ENCODE measurements at regions not wholly inside any gene's neighbourhood (a gene's known extent, or its start where the extent isn't known, plus 50 kb on each side); places are given as distances from the start of the nearest gene placed in this dataset.

GRCh38 chr12:22994316-22994675 is 369.3 kb downstream of the ETNK1 start:
- no peak overlapping the region for H3K27ac ChIP-seq (ENCODE audit: control insufficient read depth, insufficient read depth, low read length)
- H3K36me3 ChIP-seq (ENCODE audit: control insufficient read depth in 2 of 2, extremely low read depth in 1 of 2, insufficient read depth in 2 of 2, low read length in 2 of 2) = no peaks in the 10 kb centered on the region
- no peak overlapping the region for H3K9ac ChIP-seq (ENCODE audit: control insufficient read depth, extremely low read depth, insufficient read depth, low read length)
- H3K4me1 ChIP-seq (ENCODE audit: control insufficient read depth, extremely low read depth, insufficient read depth, low read length) = peaks cover 15% of the 10 kb centered on the region
- peaks cover 13% of the 10 kb centered on the region for H3K27me3 ChIP-seq (ENCODE audit: control insufficient read depth, extremely low read depth, insufficient read depth, low read length)
- H3K4me3 ChIP-seq (ENCODE audit: control insufficient read depth in 2 of 3, extremely low read depth in 1 of 3, insufficient read depth in 2 of 3, low read depth in 1 of 3, low read length in 3 of 3) = no peak overlapping the region
- no peak overlapping the region for H3K4me2 ChIP-seq (ENCODE audit: control insufficient read depth, extremely low read depth, insufficient read depth, low read depth, low read length)
- dilution Hi-C loops (cut with MboI; ENCODE audit: extremely low pct_ligation_motif_present, low sequenced_read_pairs) = no loop called here
- H2AFZ ChIP-seq (ENCODE audit: control insufficient read depth, low read length) = no peak overlapping the region
- DNase-seq (ENCODE audit: low read depth, low spot score) (no peak), FAIRE-seq (no peak)
- H3K79me2 ChIP-seq (ENCODE audit: control insufficient read depth, insufficient read depth, low read length) = no peaks in the 10 kb centered on the region
- no peak for TF ChIP-seq EZH2 (IDR thresholded peaks at IDR 0.05; ENCODE audit: low read length)
- TF ChIP-seq CTCF (optimal IDR thresholded peaks at IDR 0.05 in 1 of 3, IDR thresholded peaks at IDR 0.05 in 1 of 3, conservative IDR thresholded peaks at IDR 0.05 in 1 of 3; ENCODE audit: extremely low read depth in 1 of 3, insufficient read depth in 2 of 3, low read length in 3 of 3) = no peak
- no peaks in the 10 kb centered on the region for H4K20me1 ChIP-seq (ENCODE audit: control insufficient read depth, extremely low read depth, insufficient read depth, low read length)
- H3K9me1 ChIP-seq (ENCODE audit: control insufficient read depth, extremely low read depth, insufficient read depth, low read length) = peaks cover 2% of the 10 kb centered on the region
- H3K9me3 ChIP-seq (ENCODE audit: control insufficient read depth, low read depth, low read length) = no peaks in the 10 kb centered on the region

- Histone ChIP-seq H3K36me3 (ENCODE audit: control insufficient read depth in 2 of 2, extremely low read depth in 1 of 2, insufficient read depth in 2 of 2, low read length in 2 of 2) (no peaks in the 10 kb centered on the region), H3K9ac (ENCODE audit: control insufficient read depth, extremely low read depth, insufficient read depth, low read length) (no peak overlapping the region), H3K79me2 (ENCODE audit: control insufficient read depth, insufficient read depth, low read length) (no peaks in the 10 kb centered on the region), H3K9me3 (ENCODE audit: control insufficient read depth, low read depth, low read length) (no peaks in the 10 kb centered on the region), H3K9me1 (ENCODE audit: control insufficient read depth, extremely low read depth, insufficient read depth, low read length) (no peaks in the 10 kb centered on the region), H3K4me2 (ENCODE audit: control insufficient read depth, extremely low read depth, insufficient read depth, low read depth, low read length) (no peak overlapping the region), H3K4me1 (ENCODE audit: control insufficient read depth, extremely low read depth, insufficient read depth, low read length) (no peaks in the 10 kb centered on the region), H4K20me1 (ENCODE audit: control insufficient read depth, extremely low read depth, insufficient read depth, low read length) (no peaks in the 10 kb centered on the region), H2AFZ (ENCODE audit: control insufficient read depth, low read length) (no peak overlapping the region), H3K27ac (ENCODE audit: control insufficient read depth, insufficient read depth, low read length) (no peak overlapping the region), H3K27me3 (ENCODE audit: control insufficient read depth, extremely low read depth, insufficient read depth, low read length) (peaks cover 6% of the 10 kb centered on the region), H3K4me3 (ENCODE audit: control insufficient read depth in 2 of 3, extremely low read depth in 1 of 3, insufficient read depth in 2 of 3, low read depth in 1 of 3, low read length in 3 of 3) (no peak overlapping the region)
- TF ChIP-seq EZH2 (IDR thresholded peaks at IDR 0.05; ENCODE audit: low read length) (no peak), CTCF (optimal IDR thresholded peaks at IDR 0.05 in 1 of 3, IDR thresholded peaks at IDR 0.05 in 1 of 3, conservative IDR thresholded peaks at IDR 0.05 in 1 of 3; ENCODE audit: extremely low read depth in 1 of 3, insufficient read depth in 2 of 3, low read length in 3 of 3) (no peak)
- no peak for FAIRE-seq
- no peak for DNase-seq (ENCODE audit: low read depth, low spot score)
- dilution Hi-C loops (cut with MboI; ENCODE audit: extremely low pct_ligation_motif_present, low sequenced_read_pairs) = no loop called here
Observed at GRCh38 chr12:23001487-23001886, 376.5 kb downstream of the ETNK1 start.

Measured in keratinocyte (primary cell).